Medulla oblongata (tissue), 1 donor: ENCODE measurements at regions not wholly inside any gene's neighbourhood (a gene's known extent, or its start where the extent isn't known, plus 50 kb on each side); places are given as distances from the start of the nearest gene placed in this dataset.

ENCODE experiments used
- DNase-seq: peaks from one replicate; pipeline ENCODE4 v3.0.0-alpha.2; 2015; ENCODE audit errors: extremely low spot score

- DNase-seq: no peak
Observed at GRCh38 chr20:16175322-16175961, 397.8 kb downstream of the KIF16B start.

- DNase-seq: no peak
Observed at GRCh38 chr20:16174311-16174710, 398.9 kb downstream of the KIF16B start.

- no peak for DNase-seq
Observed at GRCh38 chr20:16173044-16173443, 400.2 kb downstream of the KIF16B start.

GRCh38 chr20:16171180-16171579 lies 402.1 kb downstream of the KIF16B start:
- DNase-seq: no peak

GRCh38 chr20:16170406-16170971 lies 402.8 kb downstream of the KIF16B start:
- DNase-seq: no peak

- no peak for DNase-seq
Observed at GRCh38 chr20:16167423-16168130, 405.7 kb downstream of the KIF16B start.

- DNase-seq: no peak
Observed at GRCh38 chr20:16166737-16167136, 406.5 kb downstream of the KIF16B start.

GRCh38 chr20:16158976-16159286 lies 414.3 kb downstream of the KIF16B start:
- DNase-seq: no peak

GRCh38 chr20:16158090-16158975 lies 414.9 kb downstream of the KIF16B start:
- DNase-seq: no peak

- no peak for DNase-seq
Observed at GRCh38 chr20:16147916-16148315, 425.3 kb downstream of the KIF16B start.

GRCh38 chr20:16147216-16147615 lies 426.0 kb downstream of the KIF16B start:
- DNase-seq: no peak

- no peak for DNase-seq
Observed at GRCh38 chr20:16145919-16146318, 427.3 kb downstream of the KIF16B start.

- no peak for DNase-seq
Observed at GRCh38 chr20:16143596-16143995, 429.7 kb downstream of the KIF16B start.

GRCh38 chr20:16135630-16136029 lies 437.6 kb downstream of the KIF16B start:
- DNase-seq: no peak

- no peak for DNase-seq
Observed at GRCh38 chr20:16132036-16132798, 441.0 kb downstream of the KIF16B start.

- DNase-seq: no peak
Observed at GRCh38 chr20:16129411-16129810, 443.8 kb downstream of the KIF16B start.

- no peak for DNase-seq
Observed at GRCh38 chr20:16128538-16129106, 444.6 kb downstream of the KIF16B start.

- DNase-seq: peak; percentile 32
Observed at GRCh38 chr20:16125816-16126215, 447.4 kb downstream of the KIF16B start.

- no peak for DNase-seq
Observed at GRCh38 chr20:16124911-16125776, 448.1 kb downstream of the KIF16B start.

GRCh38 chr20:16124491-16124890 lies 448.8 kb downstream of the KIF16B start:
- DNase-seq: no peak
